Activated T-cell treated with anti-CD3 and anti-CD28 coated beads for 24 hours (primary cell): ENCODE measurements at regions not wholly inside any gene's neighbourhood (a gene's known extent, or its start where the extent isn't known, plus 50 kb on each side); places are given as distances from the start of the nearest gene placed in this dataset.

Experiments used
- DNase-seq: peaks from one replicate; pipeline ENCODE4 v3.0.0-alpha.2; 2020; ENCODE audit warnings: low read depth

DNA sequence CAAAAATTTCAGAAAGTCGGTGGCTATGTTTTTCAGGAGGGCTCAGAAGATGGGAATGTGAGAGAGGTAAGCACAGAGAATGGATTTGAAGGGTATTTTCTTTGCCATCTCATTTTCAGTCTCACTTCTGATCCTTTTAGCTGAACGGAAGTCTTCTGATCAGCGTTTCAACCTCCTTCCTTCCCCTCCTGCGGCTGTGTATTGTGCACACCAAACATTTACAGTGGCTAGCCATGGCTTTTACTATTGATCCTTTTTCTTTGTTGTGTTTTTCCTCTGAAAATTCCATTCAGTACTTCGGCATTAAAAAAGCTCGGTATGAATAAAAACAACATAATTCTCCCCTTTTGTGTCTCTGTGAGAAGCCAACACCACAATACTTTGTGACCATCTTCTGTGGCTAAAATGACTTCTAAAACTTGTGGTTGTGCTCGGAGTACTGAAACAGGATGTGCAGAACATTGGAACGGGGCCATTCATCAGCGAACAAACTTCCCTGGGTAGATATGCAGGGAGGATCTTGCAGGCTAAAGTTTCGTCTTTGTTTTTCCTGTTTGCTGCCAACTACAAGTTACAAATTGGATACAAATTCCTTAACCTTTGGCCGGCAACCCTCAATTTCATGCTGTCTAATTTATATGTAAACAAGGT, 260.8 kb upstream of the FAM98A start:
- DNase-seq, result no peak

GRCh38 chr2:33859176-33859575, 260.1 kb upstream of the FAM98A start:
- DNase-seq, result no peak

DNA sequence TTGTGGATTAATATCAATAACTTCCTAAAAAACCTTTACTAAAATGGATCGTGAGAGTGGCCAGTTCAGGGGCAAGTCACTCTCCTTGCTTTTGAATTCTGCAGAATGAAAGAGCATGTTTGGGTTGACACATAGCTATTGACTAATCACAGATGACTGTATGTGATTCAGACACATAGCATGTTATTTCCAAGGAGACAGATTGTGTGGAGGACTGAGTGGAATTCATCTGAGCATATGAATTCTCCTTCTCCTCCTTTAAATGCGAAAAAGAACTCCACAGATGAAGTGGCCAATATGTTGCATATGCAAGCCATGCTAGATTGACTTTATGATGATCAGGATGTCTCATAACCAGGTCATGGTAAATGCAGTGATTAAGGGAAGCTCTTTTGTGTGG, 249.4 kb upstream of the FAM98A start:
- no peak for DNase-seq

DNA sequence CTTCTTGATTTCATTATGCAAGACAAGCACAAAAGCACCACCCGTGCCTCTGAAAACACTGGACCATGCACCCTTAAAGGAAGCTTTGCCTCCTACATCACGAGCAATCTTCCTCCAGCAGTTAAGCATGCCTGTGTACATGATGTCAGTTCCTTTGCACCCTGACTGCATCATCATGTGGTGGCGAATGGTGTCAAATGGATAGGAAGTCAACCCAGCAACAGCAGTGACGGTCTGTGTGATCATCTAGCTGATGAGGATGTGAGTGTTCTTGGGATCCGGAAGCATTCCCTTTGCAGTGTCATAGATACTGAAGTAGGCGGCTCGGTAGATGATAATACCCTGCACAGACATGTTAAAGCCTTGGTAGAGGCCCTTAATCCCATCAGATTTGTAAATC, 240.7 kb upstream of the FAM98A start:
- no peak for DNase-seq

DNA sequence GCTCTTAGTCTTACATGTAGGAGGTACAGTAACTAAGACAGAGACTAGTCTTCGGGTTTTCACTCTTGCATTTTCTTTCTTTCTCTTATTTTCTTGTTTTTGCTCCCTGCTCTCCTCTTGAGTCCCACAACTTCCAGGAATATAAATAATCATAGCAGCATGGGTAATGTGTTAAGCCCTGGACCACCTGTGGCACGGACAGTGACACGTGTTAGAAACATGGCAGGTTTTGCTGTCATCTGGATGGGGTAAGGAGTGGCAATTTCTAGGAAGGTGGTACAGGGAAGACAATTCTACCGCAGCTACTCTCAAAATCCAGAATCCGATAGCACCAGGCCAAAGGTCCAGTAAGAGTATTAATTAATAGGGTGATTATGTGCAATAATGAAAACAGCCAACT, 237.5 kb upstream of the FAM98A start:
- no peak for DNase-seq

GRCh38 chr2:33835911-33836310, 236.8 kb upstream of the FAM98A start:
- DNase-seq, result no peak

GRCh38 chr2:33822964-33823363, 223.9 kb upstream of the FAM98A start:
- DNase-seq, result no peak

DNA sequence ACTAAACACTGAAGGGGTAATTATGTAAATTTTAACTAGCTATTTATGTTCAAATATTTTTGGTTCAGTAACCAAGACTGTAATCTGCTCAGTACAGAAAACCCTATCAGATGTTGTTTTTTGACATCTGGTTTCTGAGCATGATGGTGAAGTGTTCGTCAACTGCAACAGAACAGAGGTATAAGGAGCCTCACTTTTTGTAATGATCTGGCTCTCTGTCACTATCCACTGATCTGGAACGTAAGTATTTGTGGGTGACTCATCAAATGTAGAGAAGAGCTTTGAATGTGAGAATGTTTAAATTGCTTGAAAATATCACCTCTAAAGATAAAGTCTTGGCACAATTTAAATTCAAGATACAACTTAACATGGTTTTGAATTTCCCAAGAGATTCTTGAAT, 213.6 kb upstream of the FAM98A start:
- DNase-seq, result no peak

DNA sequence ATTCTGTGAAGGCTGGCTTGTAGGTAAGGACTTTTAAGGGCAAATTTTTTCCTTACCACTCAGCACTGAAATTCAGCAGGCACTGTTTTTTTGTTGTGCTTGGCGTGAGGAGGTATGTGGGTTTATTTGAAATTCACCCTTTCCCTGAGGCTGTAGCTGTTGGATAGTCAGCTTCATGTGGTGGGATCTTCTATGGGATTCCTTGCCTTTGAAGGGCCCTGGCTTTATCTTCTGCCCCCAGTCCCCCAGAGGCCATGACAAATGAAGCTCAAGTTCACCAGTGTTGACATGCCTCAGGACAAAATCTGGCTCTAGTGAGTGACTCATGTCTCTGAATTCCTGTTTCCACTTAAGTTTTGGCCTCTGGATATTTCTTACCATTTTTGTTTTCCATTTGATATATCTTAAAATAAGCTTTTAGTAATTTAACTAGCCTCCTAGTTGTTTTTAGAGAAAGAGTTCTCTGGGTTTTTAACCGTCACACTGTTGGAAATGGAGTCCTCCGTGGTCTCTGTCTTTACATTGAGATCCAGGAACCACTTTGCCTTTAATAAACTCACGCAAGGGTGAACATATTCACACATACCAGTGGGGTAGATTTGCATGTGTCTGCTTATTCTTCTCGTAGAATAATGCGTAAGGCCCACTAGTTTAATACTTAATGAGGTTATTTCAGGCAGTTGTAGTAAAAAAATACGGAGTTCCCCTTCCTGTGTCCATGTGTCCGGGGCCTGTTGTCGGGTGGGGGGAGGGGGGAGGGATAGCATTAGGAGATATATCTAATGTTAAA, 211.1 kb upstream of the FAM98A start:
- DNase-seq, result no peak

DNA sequence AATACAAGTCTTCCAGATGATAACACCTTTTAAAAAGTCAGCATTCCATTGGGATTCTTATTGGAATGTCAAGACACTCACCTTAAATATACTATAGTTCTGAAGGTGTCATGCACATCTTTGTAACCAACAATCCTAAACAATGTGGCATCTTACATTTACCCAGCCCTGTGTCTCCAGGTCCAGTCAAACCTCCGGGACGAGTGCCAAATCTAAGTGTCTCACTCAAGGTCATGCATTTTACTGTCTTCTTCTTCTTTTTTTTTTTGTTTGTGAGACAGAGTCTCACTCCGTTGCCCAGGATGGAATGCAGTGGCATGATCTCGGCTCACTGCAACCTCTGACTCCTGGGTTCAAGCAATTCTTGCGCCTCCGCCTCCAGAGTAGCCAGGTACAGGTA, 206.9 kb upstream of the FAM98A start:
- no peak for DNase-seq

GRCh38 chr2:33804155-33804554, 205.1 kb upstream of the FAM98A start:
- DNase-seq, result no peak

GRCh38 chr2:33796511-33796910, 197.4 kb upstream of the FAM98A start:
- DNase-seq, result no peak

- no peak for DNase-seq
Measured at GRCh38 chr2:33791625-33792024, 192.5 kb upstream of the FAM98A start.

- no peak for DNase-seq
Measured at GRCh38 chr2:33788044-33788443, 188.9 kb upstream of the FAM98A start.

- no peak for DNase-seq
Measured at GRCh38 chr2:33786881-33787280, 187.8 kb upstream of the FAM98A start.

DNA sequence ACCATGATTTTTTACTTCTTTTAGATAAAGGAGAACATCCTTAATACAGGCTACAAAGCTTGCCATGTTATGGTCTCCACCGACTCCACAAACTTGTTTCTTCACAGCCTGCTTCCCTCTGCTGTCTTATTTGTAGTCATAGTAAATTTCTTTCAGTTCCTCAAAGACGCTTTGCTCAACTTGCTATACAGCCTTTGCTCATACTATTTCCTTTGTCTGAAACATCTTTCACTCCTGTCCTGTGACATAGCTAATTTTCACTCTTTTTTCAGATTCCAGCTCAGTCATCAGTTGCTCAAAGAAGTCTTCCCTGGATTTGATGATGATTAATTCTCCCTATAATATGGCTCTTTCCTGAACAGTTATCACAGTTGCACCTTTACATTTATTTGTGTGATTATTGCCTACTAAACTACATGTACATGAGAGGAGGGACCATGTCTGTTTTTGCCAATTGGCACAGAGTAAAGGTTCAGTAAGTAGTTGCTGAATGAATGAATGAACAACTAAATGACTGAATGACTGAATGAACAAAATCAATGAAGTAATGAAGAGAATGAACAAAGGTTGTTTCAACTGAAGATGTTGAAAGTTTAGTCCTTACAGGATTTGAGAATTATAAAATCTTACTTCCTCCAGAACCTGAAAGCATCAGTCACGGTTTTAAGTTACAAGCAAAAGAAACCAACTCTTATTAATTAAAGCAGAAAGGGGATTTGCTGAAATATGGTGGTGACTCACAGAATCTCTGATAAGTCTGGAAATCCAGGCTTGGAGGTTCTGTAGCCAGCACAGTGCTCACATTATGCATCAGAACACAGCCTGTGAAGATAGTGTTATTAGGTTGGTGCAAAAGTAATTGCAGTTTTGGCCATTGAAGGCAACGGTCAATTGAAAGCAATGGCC, 186.4 kb upstream of the FAM98A start:
- no peak for DNase-seq

GRCh38 chr2:33784488-33784887, 185.4 kb upstream of the FAM98A start:
- DNase-seq, result no peak

- no peak for DNase-seq
Measured at GRCh38 chr2:33782395-33783230, 183.5 kb upstream of the FAM98A start.

GRCh38 chr2:33777786-33778185, 178.7 kb upstream of the FAM98A start:
- no peak for DNase-seq

DNA sequence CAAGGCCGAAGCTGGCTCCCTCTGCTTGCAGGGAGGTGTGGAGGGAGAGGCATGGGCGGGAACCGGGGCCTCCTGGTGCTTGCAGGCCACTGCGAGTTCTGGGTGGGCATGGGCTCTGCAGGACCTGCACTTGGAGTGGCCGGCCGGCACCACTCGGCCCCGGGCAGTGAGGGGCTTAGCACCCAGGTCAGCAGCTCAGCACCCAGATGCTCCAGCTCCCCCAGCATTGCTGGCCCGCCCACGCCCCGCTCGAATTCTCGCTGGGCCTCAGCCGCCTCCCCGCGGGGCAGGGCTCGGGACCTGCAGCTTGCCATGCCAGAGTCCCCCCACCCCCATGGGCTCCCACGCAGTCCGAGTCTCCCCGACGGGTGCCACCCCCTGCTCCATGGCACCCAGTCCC, 176.2 kb upstream of the FAM98A start:
- no peak for DNase-seq

DNA sequence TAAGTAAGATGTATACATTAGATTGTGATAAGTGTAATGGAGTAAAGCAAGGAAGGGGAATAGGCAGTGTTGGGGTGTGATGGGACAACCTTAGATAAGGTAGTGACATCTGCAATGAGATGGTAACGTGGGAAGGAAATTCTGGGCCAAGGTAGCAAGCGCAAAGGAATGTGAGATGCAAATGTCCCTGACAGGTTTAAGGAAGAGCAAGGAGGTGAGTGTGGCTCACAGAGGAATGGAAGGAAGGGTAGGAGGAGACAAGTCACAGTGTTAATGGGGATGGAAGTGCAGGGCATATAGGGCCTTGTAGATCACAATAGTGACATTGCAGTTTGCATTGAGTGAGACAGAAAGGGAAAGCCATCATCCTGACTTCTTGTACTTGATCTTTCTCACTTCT, 170.9 kb upstream of the FAM98A start:
- no peak for DNase-seq

DNA sequence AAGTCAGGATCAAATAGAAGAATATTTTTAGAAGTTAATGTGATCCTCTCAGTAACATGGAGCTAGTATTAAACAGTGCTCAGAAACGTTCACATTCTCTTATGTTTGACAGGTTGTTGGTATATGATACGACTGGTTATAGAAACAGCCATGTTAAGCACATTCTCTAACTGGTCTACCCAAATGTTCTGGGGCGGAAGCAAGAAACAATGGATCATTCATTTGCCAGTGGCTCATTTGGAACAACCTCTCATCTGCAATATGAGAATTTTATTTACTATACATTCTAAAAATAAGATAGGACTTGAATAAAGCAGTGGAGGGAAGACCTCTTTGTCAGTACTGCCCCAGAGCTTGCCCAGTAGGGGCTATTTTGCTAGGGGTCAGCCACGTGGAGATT, 167.1 kb upstream of the FAM98A start:
- no peak for DNase-seq
